ENCODE measurements at regions not wholly inside any gene's neighbourhood (a gene's known extent, or its start where the extent isn't known, plus 50 kb on each side); places are given as distances from the start of the nearest gene placed in this dataset.

DNA sequence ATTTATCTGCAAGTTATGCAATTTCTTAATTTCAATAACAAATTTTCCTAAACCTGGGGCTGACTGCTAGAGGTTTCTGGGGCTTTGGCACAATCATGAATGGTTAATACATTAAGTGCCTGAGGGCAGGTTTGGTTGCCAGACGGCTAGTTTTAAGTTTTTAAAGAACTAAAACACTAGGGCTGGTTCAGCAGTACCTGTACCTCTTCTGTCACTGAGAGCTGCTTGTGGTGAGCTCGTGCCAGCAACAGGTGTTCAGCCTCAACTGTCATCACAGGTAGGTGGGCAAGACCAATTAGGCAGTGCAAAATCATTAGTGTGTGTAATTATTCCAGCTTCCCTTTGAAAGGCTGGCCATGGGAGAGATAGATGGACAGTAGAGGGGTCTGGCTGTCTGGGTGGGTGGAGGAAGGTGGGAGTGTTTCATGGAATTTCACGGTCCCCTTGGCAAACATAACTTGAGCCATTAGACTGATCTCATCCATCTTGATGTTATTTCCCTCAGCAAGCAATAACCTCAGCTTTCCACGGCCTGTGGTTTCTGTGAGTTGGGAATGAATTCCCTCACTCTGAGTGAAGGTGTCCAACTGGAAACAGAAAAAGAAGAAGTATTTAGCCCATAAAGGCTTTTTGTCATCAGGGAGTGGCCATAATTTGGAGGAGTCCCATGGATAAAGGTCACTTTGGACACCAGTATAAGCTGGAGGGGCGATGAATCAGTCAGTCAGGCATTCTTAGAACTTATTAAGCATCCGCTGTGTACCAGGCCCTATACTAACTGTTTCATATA lies 114.8 kb downstream of the SNX19 start:
- ATAC-seq (no peak), DNase-seq (no peak)
- intact Hi-C loops (cut with DNase I, micrococcal nuclease), result no loop called here

DNA sequence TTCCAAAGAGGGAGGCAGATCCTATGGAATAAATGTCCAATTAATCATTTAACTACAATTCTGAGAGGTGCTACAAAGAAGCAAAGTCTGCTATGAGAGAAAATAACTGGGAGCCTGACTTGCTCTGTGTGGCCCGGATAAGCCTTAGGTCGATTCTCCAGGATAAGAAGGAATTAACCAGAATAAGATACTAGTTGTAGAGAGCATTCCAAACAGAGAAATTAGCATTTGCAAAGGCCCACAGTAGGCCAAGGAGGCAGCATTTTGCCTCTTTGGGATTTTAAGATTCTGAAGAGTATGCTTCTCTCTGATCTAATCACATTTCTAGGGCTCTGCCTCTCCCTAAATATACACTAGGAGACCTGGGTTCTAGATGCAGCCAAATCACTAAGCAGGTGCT lies 113.7 kb downstream of the SNX19 start:
- intact Hi-C loops (cut with DNase I, micrococcal nuclease), result no loop called here
- no peak for DNase-seq
- no peak for ATAC-seq

DNA sequence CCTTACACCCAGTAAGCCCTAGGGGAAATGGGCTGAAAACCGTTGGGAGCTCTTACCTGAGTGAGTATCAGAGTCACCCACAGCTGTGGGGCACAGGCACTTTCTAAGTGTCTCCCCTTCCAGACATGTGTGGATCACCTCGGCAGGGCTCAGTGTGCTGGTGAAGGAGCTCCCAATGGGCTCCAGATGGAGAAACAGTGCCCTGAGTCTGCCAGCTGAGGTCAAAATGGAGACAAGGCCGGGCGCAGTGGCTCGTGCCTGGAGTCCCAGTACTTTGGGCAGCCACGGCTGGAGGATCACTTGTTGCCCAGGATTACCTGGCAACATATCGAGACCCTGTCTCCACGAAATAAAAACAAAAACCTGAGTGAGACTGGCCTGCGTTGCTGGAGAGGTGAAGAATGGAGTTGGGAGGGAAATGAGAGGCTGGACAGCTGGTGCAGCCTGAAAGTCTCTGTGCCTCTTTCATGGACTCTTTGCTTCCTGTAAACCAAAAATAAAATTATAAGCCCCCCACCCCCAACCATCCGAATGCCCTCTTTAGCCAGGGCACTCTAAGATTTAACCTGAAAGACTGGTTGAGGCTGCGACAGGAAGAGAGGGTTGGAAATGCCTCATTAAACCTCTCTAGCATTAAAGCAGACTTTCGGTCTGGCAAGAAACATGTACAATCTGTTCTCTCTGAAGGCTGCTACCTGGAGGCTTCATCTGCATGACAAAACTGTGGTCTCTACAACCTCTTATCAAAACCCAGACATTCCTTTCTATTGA lies 111.8 kb downstream of the SNX19 start:
- ATAC-seq (no peak), DNase-seq (no peak)
- intact Hi-C loops (cut with DNase I, micrococcal nuclease), result no loop called here

DNA sequence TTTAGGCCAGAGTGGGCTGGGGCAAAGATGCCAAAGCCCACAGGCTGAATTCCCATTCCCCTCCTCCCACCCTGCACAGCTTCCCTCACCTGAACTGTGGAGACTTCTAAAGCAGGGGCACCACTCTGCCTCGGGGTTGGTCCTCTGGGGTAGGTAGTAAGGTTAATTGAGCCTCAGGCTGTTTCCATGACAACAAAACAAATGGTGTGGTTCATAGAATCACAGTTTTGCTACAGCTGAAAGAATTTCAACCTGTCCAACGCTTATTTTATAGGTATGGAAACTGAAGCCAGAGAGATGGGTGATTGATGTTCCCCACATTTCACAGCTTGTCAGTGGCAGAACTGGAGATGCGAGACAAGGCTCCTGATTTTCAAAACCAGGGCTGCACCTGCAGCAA lies 109.5 kb downstream of the SNX19 start:
- intact Hi-C loops (cut with DNase I, micrococcal nuclease), result no loop called here
- ATAC-seq (no peak), DNase-seq (no peak)

DNA sequence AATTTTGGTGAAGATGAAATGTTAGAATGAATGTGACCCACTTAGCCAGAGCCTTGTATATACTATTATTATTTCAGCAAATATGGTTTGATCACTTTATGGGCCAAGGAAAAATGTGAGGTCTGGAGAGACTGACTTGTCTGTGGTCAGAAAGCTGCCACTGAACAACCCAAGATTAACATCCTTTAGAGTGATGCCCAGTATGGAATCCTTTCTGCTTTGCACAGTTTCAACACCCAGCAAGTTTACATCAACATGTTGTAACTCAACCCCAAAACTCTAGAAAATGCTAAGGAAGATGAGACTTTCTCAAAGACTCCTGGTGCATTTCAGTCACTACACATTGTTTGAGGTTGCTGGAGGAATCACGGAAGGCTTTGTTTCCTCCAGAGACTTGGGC lies 107.7 kb downstream of the SNX19 start:
- ATAC-seq (no peak), DNase-seq (no peak)
- intact Hi-C loops (cut with DNase I, micrococcal nuclease), result no loop called here

DNA sequence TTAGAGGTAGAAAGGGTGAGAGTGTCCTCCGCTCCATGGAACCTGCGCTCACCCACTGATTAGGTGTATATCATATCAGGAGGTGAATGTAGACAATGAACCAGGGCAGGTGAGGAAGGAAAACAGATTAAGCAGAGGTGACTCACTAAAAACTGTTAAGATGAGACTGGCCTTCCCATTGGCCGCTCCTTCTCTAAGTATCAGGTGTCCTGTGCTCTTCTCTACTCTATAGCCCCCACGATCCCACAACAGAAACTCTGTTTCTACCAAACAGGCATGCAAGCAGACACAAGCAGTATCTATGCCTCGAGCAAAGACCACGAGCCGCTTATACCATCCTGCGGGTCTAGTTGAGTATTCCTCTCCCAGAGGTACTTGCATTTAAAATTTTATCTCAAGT lies 103.1 kb downstream of the SNX19 start:
- ATAC-seq (no peak), DNase-seq (no peak)
- intact Hi-C loops (cut with DNase I, micrococcal nuclease), result no loop called here

DNA sequence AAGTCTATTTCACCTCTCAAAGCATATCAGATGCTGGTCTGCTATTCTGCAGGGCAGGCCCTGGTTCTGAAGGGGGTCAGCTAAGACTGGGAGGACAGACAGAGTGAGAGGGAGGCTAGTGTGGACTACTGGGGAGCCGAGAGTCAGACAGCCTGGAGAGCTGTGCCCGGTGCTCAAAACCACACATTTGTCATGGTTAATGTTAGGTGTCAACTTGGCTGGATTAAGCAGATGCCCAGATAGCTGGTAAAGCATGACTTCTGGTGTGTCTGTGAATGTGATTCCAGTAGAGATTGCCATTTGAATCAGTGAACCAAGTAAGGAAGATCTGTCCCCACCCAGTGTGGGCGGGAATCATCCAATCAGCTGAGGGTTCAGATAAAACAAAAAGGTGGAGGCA lies 102.6 kb downstream of the SNX19 start:
- DNase-seq, result no peak
- intact Hi-C loops (cut with DNase I, micrococcal nuclease), result no loop called here

DNA sequence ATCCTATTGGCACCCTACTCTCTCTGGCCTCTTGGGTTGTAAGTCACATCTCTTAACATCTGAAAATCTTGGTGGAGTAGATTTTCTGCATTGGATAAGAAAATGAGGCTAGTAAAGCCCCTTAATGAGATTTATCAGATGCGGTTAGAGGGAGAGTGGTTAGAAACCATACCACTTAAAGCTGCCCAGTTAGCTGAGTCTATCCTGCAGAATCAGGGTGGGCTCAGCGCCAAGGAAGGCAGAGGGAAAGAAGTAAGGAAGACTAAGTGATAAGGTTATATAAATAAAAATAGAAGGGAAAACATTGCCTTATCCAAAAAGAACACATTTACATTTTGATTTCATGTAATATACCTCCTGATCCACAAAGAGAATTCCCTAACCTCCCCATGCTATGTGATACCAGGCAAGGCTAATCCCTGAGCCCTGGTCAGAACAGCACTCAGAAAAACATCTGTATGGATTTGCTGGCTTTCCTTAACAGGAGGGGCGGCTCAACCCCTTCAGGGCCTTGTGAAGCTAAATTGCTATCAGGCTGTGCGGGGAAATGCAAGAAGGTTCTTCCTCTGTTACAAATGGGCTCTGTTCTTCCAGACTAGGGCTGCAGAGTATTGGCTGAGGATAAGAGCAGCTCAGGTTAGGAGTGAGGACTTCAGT lies 101.7 kb downstream of the SNX19 start:
- intact Hi-C loops (cut with DNase I, micrococcal nuclease), result no loop called here
- DNase-seq, result no peak
- no peak for ATAC-seq

More for the DNA sequence above, 102.6 kb downstream of the SNX19 start:
- no peak for ATAC-seq

DNA sequence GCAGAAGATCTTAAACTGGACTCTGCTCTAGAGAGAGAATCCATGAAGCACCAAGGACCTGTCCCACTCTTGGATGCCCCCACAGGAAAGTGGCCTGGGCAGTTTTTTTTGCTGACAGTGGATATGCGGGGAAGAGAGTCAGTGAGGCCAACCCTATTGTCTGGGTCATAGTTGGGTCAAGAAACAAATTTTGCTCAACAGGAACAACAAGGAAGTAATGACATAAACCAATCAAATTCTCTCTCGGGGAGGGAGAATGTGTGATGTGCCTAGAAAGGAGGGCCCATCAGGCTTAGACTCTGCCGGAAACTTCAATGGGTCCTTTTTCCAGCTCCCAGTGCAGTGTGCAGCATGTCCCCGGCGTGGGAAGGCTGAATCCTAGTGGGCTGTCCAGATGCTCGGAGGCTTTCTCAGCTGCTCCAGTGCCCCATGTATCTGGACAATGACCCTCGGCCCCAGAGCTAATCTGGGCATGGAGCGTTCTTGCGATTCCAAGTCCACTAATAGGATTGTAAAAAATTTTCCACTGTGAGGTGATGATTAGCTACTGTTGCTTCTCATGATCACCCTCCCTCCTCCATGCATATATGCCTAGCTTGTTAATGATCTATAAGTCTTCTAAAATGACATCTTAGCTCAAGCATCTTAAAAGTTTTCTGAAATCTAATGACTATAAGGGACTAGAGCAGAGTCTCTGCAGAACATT lies 101.0 kb downstream of the SNX19 start:
- DNase-seq, result no peak
- ATAC-seq, result no peak
- intact Hi-C loops (cut with DNase I, micrococcal nuclease), result no loop called here

DNA sequence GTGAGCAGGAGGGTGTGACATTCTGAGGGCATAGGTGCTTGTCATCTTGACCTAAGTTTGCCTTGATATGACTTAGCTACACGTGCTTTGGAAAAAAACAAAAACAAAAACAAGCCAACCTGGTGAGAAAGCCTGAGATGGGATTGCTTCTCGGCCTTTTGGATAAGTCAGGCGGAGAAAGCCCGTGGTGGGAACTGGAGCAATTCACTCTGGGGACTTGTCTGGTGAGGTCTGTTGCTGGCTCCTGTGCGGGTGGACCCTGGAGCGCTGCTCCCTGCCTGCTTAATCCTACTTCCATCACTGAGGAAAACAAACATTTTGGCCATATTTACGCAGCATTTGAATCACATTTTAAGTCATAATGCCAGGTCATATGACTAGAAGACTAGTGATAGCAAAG lies 100.3 kb downstream of the SNX19 start:
- intact Hi-C loops (cut with DNase I, micrococcal nuclease), result no loop called here
- DNase-seq (no peak), ATAC-seq (no peak)

DNA sequence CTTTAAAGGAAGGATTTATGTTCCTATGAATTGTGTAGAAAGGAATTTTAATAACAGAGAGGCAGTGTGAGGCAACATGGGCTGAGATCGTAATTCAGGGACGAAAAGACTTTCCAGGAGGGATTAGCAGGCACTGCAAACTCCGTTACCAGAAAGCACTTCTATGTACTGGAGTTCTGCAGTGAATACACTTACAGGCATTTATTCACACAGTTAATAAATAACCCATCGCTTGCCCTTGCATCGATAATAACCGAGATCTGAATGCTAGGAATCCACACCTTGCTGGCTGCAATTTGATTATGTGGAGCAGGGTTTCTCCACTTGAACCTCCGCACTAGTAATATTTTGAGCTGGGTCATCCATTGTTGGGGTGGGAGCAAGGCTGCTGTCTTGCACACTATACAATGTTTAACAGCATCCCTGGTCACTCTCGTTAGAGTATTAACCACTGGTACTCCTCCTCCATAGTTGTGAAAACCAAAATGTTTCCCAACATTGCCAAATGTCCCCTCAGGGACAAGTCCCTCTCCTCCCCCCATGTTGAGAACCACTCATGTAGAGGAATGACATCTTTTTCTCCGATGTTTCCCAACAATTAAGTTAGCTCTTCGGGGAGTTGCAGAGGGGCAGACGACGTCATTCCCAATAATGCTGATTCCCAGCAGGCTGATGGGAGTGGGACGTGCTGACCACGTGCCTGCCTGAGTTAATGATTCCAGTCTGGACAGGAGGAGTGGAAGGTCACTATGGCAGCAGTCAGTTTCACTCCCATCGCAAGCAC lies 99.5 kb downstream of the SNX19 start:
- peak; percentile 39 for ATAC-seq
- no peak for DNase-seq
- intact Hi-C loops (cut with DNase I, micrococcal nuclease), result no loop called here

DNA sequence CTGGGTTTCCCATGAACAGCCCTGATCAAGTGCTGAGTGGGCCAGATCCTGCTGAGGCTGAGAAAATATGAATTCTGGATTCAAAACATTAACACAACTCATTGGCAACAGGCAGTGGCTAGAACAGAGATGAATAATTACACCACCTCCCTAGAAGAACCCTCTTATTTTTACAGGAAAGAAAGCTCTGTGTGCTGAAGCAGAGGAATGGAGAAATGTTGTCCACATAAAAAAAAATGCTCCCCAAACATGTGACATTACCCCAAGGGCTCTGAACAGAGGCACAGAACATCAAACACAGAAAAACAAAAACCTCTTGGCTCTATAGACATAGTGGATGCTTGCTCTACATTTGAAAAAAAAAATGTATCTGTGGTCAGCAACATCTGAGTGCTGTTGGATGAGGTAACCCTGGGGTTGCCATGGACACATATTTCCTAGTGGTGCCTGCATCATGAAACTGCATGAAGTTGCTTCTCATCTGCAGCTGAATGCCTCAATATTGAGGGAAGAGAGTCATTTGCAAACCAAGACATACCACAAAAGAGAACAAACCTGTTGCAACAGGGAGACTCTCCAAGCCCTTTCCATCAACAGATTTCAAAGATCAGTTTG lies 98.8 kb downstream of the SNX19 start:
- DNase-seq, result no peak
- intact Hi-C loops (cut with DNase I, micrococcal nuclease), result no loop called here
- no peak for ATAC-seq

DNA sequence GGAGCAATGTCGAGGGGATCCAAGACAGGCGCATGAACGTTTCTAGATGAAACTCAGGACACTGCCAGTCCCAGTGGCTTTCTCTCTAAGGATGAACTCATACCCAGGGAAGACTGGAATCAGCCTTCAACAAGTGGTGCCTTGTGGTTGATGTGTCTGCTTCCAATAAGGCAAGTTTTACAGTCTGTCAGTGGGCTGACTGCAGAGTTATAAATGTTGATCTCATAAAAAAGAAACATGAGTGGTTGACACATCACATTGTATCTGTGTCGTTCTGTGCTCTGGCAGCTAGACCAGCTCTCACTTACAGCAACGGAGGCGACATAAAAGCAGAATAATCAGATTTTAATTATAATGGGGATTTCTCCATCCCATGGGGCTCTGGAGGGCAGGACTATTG lies 96.7 kb downstream of the SNX19 start:
- DNase-seq (no peak), ATAC-seq (no peak)
- intact Hi-C loops (cut with DNase I, micrococcal nuclease), result no loop called here

Small RNA genes in the stretch of these regions (microRNA-seq; reads per million reads assigned to microRNA genes)
- 0 reads per million in 2 donors for gene MIR8052
